Astrocyte (in vitro differentiated cells and primary cell): ENCODE measurements at regions not wholly inside any gene's neighbourhood (a gene's known extent, or its start where the extent isn't known, plus 50 kb on each side); places are given as distances from the start of the nearest gene placed in this dataset.

ENCODE experiments used
- DNase-seq: peaks from one replicate; pipeline ENCODE4 v3.0.0-alpha.2; 2010; ENCODE audit warnings: low read depth
- FAIRE-seq: peaks from 2 replicates; lab custom pipeline; 2011; peaks lifted over from hg19 to GRCh38; lab: Jason Lieb, UNC
- H2AFZ ChIP-seq: 2 replicates; pipeline ENCODE4 v1.6.0; 2012; ENCODE audit warnings: low read depth, low read length, inconsistent platforms
- H3K27ac ChIP-seq: 2 replicates; pipeline ENCODE4 v1.5.1; 2011; ENCODE audit warnings: low read depth, low read length, inconsistent platforms
- H3K27me3 ChIP-seq: 2 replicates; pipeline ENCODE4 v1.6.0; 2011; ENCODE audit warnings: low read length, inconsistent platforms; ENCODE audit not compliant: insufficient read depth
- H3K36me3 ChIP-seq: 2 replicates; pipeline ENCODE4 v1.5.1; 2011; ENCODE audit warnings: low read length, inconsistent platforms; ENCODE audit not compliant: insufficient read depth
- H3K4me1 ChIP-seq: 2 replicates; pipeline ENCODE4 v1.5.1; 2011; ENCODE audit warnings: low read length, inconsistent platforms; ENCODE audit not compliant: insufficient read depth
- H3K4me2 ChIP-seq: 2 replicates; pipeline ENCODE4 v1.6.0; 2012; ENCODE audit warnings: low read length, inconsistent platforms
- H3K4me3 ChIP-seq: 2 replicates; pipeline ENCODE4 v1.5.1; 2011; ENCODE audit warnings: low read depth, mild to moderate bottlenecking, low read length, inconsistent platforms; ENCODE audit not compliant: insufficient read depth
- H3K79me2 ChIP-seq: 2 replicates; pipeline ENCODE4 v1.6.0; 2012; ENCODE audit warnings: mild to moderate bottlenecking, low read length, inconsistent platforms; ENCODE audit not compliant: insufficient read depth
- H3K9ac ChIP-seq: 2 replicates; pipeline ENCODE4 v1.6.0; 2012; ENCODE audit warnings: mild to moderate bottlenecking, low read length, inconsistent platforms
- H3K9me3 ChIP-seq: 2 replicates; pipeline ENCODE4 v1.5.1; 2012; ENCODE audit warnings: low read depth, mild to moderate bottlenecking, low read length, inconsistent platforms; ENCODE audit not compliant: insufficient read depth
- H4K20me1 ChIP-seq: 2 replicates; pipeline ENCODE4 v1.6.0; 2012; ENCODE audit warnings: low read length, inconsistent platforms; ENCODE audit not compliant: insufficient read depth
- H3K27ac Mint-ChIP-seq: one replicate; pipeline ENCODE4 v1.8.0; 2021; ENCODE audit warnings: mild to moderate bottlenecking, mixed read lengths; ENCODE audit not compliant: unreplicated experiment
- H3K27me3 Mint-ChIP-seq: one replicate; pipeline ENCODE4 v1.8.0; 2021; ENCODE audit warnings: low read depth, mixed read lengths; ENCODE audit not compliant: unreplicated experiment
- H3K36me3 Mint-ChIP-seq: one replicate; pipeline ENCODE4 v1.8.0; 2021; ENCODE audit warnings: low read depth, mixed read lengths; ENCODE audit not compliant: unreplicated experiment
- H3K4me1 Mint-ChIP-seq: one replicate; pipeline ENCODE4 v1.8.0; 2021; ENCODE audit warnings: low read depth, mixed read lengths; ENCODE audit not compliant: unreplicated experiment
- H3K4me3 Mint-ChIP-seq: one replicate; pipeline ENCODE4 v1.8.0; 2021; ENCODE audit warnings: mild to moderate bottlenecking, moderate library complexity, mixed read lengths; ENCODE audit not compliant: unreplicated experiment
- H3K9me3 Mint-ChIP-seq: one replicate; pipeline ENCODE4 v1.8.0; 2021; ENCODE audit warnings: mild to moderate bottlenecking, mixed read lengths; ENCODE audit not compliant: unreplicated experiment
- CTCF ChIP-seq: IDR thresholded peaks from 2 replicates; pipeline ENCODE4 v1.5.1; 2011; ENCODE audit warnings: low read depth, mild to moderate bottlenecking, inconsistent platforms, low read length, moderate library complexity; ENCODE audit not compliant: insufficient read depth
- EZH2 ChIP-seq: IDR thresholded peaks from 2 replicates; pipeline ENCODE4 v1.6.1; 2012; ENCODE audit warnings: mild to moderate bottlenecking, low read length, inconsistent platforms; ENCODE audit not compliant: insufficient read depth

- H3K36me3 ChIP-seq: no peaks in the 10 kb centered on the region
- Mint-ChIP-seq H3K4me3 (no peak overlapping the region), H3K27ac (no peak overlapping the region), H3K27me3 (no peaks in the 10 kb centered on the region), H3K36me3 (no peaks in the 10 kb centered on the region), H3K9me3 (no peaks in the 10 kb centered on the region), H3K4me1 (no peaks in the 10 kb centered on the region)
- no peak for FAIRE-seq
- H3K4me1 ChIP-seq: no peaks in the 10 kb centered on the region
- no peak overlapping the region for H3K4me2 ChIP-seq
- H3K79me2 ChIP-seq: no peaks in the 10 kb centered on the region
- no peaks in the 10 kb centered on the region for H4K20me1 ChIP-seq
- no peak overlapping the region for H3K9ac ChIP-seq
- no peak overlapping the region for H3K27ac ChIP-seq
- no peak for DNase-seq
- no peak overlapping the region for H3K4me3 ChIP-seq
- H2AFZ ChIP-seq: no peak overlapping the region
- no peaks in the 10 kb centered on the region for H3K27me3 ChIP-seq
- no peaks in the 10 kb centered on the region for H3K9me3 ChIP-seq
- no peak for TF ChIP-seq CTCF
- TF ChIP-seq EZH2: no peak
Measured at GRCh38 chr10:57823398-57823797, 444.3 kb downstream of the IPMK start.

GRCh38 chr10:57822965-57823364, 444.7 kb downstream of the IPMK start:
- no peaks in the 10 kb centered on the region for H3K4me1 Mint-ChIP-seq
- no peak for TF ChIP-seq EZH2
- no peak for TF ChIP-seq CTCF
- no peaks in the 10 kb centered on the region for H3K36me3 Mint-ChIP-seq
- Histone ChIP-seq H3K27ac (no peak overlapping the region), H3K9me3 (no peaks in the 10 kb centered on the region), H2AFZ (no peak overlapping the region), H4K20me1 (no peaks in the 10 kb centered on the region), H3K4me1 (no peaks in the 10 kb centered on the region), H3K4me2 (no peak overlapping the region), H3K79me2 (no peaks in the 10 kb centered on the region), H3K4me3 (no peak overlapping the region), H3K36me3 (no peaks in the 10 kb centered on the region), H3K27me3 (no peaks in the 10 kb centered on the region), H3K9ac (no peak overlapping the region)
- no peak overlapping the region for H3K27ac Mint-ChIP-seq
- no peaks in the 10 kb centered on the region for H3K9me3 Mint-ChIP-seq
- DNase-seq (no peak), FAIRE-seq (no peak)
- no peaks in the 10 kb centered on the region for H3K27me3 Mint-ChIP-seq
- H3K4me3 Mint-ChIP-seq: no peak overlapping the region

GRCh38 chr10:57818522-57818921, 449.2 kb downstream of the IPMK start:
- Histone ChIP-seq H3K9ac (no peak overlapping the region), H3K27me3 (no peaks in the 10 kb centered on the region), H4K20me1 (no peaks in the 10 kb centered on the region), H3K79me2 (no peaks in the 10 kb centered on the region), H3K4me3 (no peak overlapping the region), H3K4me2 (no peak overlapping the region), H3K36me3 (no peaks in the 10 kb centered on the region), H3K4me1 (no peaks in the 10 kb centered on the region), H3K9me3 (no peaks in the 10 kb centered on the region), H3K27ac (no peak overlapping the region), H2AFZ (no peak overlapping the region)
- H3K36me3 Mint-ChIP-seq: no peaks in the 10 kb centered on the region
- no peak overlapping the region for H3K27ac Mint-ChIP-seq
- DNase-seq (no peak), FAIRE-seq (no peak)
- peaks cover 2% of the 10 kb centered on the region for H3K9me3 Mint-ChIP-seq
- no peaks in the 10 kb centered on the region for H3K27me3 Mint-ChIP-seq
- TF ChIP-seq EZH2: no peak
- no peak for TF ChIP-seq CTCF
- H3K4me3 Mint-ChIP-seq: no peak overlapping the region
- H3K4me1 Mint-ChIP-seq: no peaks in the 10 kb centered on the region
